ENCODE measurements at regions not wholly inside any gene's neighbourhood (a gene's known extent, or its start where the extent isn't known, plus 50 kb on each side); places are given as distances from the start of the nearest gene placed in this dataset.
"Not testable (repeated sequence)": the region's sequence is repeated elsewhere in the genome, so short reads cannot be mapped to it uniquely, and the experiment has no call there.

DNA sequence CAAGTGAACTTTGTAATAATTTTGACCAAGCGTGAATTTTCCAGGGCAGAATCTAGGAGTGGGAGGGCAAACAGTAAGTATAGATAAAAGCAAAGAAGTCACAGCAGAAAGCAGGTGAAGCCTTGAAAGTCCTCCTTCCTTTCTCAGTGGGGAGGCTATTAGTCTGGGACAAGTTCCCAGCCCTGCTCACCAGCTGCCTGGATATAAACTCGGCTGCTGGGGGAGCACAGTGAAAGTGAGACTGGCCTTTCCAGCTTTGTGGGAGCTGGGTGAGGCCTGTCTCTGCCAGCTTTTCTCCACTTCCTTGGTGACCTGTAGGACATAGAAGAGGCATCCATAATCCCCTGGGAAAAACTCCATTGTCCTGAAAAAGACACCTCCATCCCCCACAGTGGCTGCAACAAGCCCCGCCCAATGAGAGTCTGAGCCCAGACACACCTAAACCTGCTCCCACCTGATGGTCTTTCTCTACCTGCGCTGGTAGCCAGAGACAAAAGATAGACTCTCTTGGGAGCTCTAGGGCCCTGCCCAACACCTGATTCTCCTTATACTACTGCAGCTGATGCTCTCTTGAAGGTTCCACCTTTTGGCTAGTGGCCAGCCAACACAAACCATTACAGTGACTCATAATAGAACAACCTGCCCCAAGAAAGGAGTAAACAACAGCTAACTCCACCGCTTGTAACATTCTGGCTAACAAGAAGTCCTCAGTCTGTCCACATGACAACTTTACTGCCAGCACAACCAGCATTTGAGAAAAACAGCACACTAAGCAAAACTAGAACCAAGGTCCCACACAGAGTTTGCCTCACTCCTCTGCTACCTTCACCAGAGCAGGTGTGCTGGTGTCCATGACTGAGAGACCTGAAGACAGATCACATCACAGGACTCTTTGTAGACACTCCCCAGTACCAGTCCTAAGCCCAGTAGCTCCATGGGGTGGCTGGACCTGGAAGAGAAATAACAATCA, 252.2 kb upstream of the SLITRK6 start:
- DNase-seq (ENCODE audit: low read depth, low spot score) = peak; percentile 5

GRCh38 chr13:86038490-86038889, 239.3 kb upstream of the SLITRK6 start:
- DNase-seq (ENCODE audit: low read depth, low spot score) = no peak

- DNase-seq (ENCODE audit: low read depth, low spot score) = peak; percentile 53
Measured at GRCh38 chr13:86020351-86021002, 221.3 kb upstream of the SLITRK6 start.

DNA sequence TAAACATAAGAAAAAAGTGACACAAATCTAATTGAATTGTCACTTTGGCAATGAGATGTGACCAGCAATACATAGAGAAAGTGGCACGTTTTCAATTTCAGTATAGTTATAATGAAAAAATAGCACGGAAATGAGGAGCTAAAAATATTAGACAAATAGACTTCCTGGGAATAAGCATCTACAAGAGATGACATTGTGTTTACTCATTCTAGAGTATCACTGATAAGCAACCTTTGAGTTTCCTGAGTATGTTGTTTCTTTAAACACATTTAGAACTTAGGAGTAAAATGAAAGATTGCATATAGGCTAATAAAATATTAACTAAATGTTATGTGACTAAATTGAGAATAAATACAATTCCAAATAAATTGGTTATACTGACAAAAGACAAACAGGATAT, 207.1 kb upstream of the SLITRK6 start:
- DNase-seq (ENCODE audit: low read depth, low spot score) = no peak

DNA sequence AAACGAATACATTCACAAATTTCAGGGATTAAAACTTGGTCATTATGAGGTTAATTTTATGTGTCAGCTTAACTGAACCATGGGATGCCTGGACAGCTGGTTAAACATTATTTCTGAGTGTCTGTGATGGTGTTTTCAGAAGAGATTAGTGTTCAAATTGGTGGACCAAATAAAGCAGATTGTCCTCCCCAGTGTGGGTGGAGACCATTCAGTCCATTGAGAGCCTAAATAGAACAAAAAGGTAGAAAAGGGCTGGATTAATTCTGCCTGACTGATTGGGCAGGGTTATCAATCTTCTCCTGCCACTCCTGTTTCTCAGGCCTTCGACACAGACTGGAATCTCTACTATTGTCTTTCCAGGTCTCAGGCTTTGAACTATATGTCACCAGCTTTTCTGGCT, 203.8 kb upstream of the SLITRK6 start:
- DNase-seq (ENCODE audit: low read depth, low spot score) = no peak

DNA sequence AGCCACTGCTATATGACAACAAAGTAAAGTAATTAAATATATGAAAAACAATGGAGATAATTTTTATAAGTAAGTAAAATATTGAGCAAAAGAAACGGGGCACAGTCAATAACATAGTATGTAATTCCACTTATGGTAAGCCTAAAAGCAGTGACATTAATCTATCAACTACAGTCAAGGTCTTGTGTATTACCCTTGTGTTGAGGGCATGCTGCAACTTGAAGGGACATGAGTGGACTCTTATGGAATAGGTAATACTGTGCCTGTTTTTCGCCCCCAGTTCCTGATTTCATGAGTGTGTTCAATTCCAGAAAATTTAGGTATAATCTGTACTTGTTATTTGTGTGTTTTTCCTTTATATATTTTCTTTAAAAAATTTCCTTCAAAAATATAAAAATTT, 201.3 kb upstream of the SLITRK6 start:
- no peak for DNase-seq (ENCODE audit: low read depth, low spot score)

GRCh38 chr13:85997587-85997986, 198.4 kb upstream of the SLITRK6 start:
- DNase-seq (ENCODE audit: low read depth, low spot score) = no peak

DNA sequence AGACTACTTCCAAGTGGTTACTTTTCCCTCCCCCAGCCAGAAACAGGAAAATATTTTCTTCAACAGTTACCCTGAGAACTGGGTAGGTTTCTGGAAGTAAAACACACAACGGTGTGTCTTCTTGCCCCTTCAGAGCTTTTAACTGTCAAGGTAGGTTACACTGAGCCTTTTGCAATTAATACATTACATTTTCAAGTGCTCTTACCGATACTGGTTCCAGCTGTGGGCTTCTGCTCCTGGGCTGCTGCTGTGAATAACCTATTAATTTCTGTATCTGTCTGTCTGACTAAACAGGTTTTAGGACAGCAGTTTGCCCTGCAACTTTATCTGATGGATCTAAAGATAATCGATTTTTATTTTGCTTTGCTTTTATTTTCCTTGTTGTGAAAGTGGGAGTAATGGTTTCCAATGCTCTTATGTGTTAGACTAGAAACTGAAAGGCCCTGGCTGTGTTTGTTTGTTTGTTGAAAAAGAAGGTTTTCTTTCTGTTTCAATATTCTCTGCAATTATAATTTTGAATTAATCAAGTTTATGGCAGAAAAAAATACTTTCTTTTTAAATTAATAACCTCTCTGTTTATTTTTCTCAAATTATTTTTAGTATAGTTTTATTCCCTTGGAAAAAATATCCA, 196.7 kb upstream of the SLITRK6 start:
- no peak for DNase-seq (ENCODE audit: low read depth, low spot score)

GRCh38 chr13:85993567-85993966, 194.3 kb upstream of the SLITRK6 start:
- no peak for DNase-seq (ENCODE audit: low read depth, low spot score)

DNA sequence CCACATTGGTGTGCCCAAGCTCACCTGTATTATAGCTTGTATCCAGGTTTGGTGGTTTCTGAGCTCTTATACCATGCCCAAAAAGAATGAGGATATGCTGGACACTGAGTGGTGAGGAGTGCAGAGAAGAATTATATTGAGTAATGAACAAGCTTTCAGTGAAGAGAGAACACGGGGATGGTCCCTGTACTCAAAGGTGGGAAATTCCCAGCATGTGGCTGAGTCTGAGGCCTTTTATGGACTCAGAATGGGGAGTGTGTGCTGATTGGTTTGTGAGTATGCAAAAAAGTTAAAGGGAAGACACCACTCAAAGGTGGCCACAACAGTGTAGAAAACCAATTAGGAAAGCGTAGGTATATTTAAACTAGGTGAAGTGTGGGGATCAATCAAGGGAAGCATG, 191.2 kb upstream of the SLITRK6 start:
- DNase-seq (ENCODE audit: low read depth, low spot score) = no peak

GRCh38 chr13:85985797-85986196, 186.6 kb upstream of the SLITRK6 start:
- peak; percentile 4 for DNase-seq (ENCODE audit: low read depth, low spot score)

DNA sequence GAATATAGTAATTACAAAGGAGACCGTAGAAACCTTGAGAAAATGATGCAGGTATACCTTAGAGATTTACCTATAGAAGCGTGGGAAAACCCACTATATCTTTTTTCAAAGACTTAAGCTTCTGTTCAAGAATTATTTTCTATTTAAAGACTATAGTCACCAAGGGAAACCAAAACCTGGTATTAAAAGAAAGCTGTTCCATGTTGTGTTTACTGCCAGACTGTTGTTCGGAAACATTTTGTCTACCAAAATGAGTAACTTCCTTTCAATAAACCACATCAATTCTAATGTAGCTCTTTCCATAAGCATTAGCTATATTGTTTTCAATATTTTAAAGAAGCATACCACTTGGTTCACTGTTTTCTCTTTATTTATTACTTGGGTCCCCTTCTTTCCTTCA, 182.9 kb upstream of the SLITRK6 start:
- no peak for DNase-seq (ENCODE audit: low read depth, low spot score)

GRCh38 chr13:85980447-85980846, 181.2 kb upstream of the SLITRK6 start:
- not testable (repeated sequence) for DNase-seq (ENCODE audit: low read depth, low spot score)

DNA sequence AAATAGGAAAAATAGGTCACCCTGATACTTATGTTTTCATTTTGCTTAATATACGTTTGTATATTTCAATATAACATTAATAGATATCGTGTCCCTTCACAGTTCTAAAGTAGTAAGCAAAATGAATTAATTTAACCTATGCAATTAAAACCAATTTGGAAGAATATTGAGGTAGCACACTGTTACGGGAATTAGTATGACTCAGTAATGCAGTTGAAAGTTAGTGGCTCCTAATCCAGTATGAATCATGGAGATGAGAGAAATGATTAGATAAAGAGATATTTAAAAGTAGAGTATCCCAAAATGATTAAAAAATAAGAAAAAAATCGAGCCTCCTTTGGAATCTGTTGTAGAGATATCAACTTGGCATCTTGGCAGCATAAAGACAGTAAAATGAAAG, 177.0 kb upstream of the SLITRK6 start:
- DNase-seq (ENCODE audit: low read depth, low spot score) = no peak

- peak; percentile 11 for DNase-seq (ENCODE audit: low read depth, low spot score)
Measured at GRCh38 chr13:85974608-85975366, 175.6 kb upstream of the SLITRK6 start.

DNA sequence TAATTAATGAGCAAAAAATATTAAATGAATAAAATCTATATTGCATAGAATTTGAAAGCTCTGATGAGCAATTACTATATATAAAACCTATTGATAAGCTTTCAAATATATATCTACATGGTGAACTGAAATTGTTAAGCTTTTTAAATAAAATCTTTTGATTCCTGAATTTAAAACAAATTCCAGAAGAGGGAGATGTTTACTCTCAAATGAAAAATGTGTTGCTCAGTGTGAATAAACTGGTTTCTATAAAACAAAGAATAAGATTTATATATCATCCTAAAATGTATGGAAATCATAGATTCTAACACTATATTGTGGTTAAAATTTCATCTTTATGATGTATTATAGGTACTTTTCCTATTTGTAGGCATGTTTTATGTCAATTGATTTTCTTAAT, 171.5 kb upstream of the SLITRK6 start:
- peak; percentile 5 for DNase-seq (ENCODE audit: low read depth, low spot score)

DNA sequence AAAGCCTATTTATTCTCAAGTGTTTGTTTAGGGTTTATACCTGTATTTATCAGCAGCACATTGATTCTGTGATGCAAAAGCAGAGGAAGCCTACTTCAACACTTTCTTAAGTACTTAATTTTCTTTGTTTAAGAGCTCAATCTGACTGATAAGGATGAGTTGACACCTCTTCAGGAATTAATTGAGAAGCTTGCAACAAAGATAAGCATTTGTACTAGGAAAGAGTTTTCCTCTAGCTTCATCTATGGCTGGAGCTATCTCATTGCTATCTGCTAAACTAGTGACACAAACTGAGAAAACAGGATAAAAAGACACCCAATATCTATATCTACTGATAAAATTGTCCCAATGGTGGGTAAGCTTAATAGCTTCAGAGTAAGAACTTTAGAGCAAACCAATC, 170.1 kb upstream of the SLITRK6 start:
- no peak for DNase-seq (ENCODE audit: low read depth, low spot score)

DNA sequence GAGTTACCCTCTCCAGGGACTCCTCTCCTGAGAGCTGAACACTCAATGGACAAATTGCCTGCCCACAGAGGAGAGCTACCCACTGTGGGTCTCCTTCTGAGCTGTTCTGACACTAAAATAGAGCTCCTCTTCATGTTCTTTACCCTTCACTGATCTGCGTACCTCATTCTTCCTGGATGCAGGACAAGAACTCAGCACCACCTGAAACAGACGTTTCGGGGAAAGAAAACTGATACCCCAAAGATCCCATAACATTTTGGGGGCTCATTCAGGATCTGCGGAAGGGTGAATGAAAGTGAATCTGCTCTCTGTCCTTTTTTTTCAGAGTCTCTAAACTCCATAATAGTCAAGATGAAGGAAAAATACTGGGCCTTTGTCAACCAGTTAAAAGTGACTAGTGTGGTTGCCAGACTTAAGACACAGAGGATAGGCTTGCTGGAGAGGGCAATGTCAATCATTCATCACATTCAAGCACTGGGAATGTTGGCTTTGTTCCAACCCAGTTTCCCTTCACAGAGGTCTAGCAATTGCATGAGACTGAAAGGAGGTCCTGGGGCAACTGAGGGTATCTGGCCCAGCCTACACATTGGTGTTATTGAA, 136.7 kb upstream of the SLITRK6 start:
- no peak for DNase-seq (ENCODE audit: low read depth, low spot score)

DNA sequence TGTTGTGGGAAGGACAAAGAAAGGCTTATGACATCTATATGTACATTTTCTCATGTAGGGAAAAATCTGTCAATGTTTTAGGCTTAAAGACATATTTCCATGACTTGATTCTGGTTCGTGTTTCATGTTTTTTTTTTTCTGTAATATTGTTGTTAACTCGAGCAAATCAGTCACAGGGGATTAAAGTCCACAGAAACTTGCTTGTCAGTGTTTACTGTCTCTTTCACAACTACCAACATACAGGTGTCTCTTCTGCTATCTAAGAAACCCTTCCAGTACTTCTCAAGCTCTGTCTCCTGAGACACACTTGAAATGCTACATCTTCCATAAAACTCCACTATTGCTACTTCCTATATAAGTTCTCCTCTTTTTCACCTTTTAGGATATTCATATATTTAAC, 130.9 kb upstream of the SLITRK6 start:
- DNase-seq (ENCODE audit: low read depth, low spot score) = no peak

DNA sequence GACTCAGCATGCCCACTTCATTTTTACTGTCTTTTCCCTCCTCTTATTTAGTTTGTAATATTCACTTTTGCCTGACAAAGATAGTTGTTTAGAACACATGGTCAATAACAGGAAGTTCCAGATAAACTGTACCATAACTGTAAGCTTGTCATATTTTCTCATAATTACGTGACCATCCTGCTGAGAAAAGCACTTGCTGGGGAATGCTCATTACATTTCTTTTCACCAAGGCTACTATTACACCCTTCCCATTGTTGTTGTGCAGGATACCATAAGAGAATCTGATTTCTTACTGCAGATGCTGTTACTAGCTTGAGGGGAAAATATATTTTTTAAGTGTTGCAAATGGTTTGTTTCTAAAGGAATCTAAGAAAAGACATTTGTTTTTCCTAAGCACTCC, 111.7 kb upstream of the SLITRK6 start:
- DNase-seq (ENCODE audit: low read depth, low spot score) = no peak

DNA sequence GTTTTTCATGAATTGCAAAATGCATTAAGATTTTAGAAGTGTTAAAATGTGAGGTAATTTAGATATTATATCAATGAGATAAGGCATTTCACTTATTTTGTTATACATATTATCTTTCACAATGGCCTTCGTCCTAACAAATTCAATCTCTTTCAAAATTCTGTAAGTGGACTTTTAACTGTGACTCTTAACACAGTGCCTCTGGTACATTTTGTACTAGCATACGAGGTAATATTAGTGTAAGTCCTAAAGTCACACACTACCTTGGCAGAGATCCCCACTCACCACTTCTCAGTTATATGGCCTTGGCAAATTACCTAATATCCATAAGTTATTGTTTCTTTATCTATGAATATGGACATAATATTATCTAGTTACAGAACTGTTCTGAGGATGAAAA, 101.3 kb upstream of the SLITRK6 start:
- DNase-seq (ENCODE audit: low read depth, low spot score) = no peak
